ENCODE measurements at regions not wholly inside any gene's neighbourhood (a gene's known extent, or its start where the extent isn't known, plus 50 kb on each side); places are given as distances from the start of the nearest gene placed in this dataset.

DNA sequence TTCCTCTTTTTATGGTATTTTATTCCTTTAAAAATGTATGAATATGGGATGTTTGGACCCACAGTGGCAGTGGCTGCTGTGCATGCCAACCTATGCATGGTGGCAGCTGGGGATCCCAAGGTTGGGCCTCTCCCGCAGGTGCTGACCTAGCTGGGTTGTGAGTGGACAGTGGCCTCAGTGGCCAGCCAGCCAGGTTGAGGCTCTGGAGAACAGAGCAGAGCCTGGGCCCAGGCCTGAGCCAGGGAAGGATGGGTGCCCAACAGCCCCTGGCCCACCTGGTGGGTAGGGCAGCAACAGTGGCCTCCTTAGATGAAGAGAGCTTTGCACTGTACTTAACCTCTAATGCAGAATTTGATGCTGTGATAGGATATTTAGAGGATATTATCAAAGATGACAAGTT lies 624.8 kb downstream of the CHSY3 start:
- Histone ChIP-seq H2AFZ (ENCODE audit: low read depth, low read length, poor library complexity, severe bottlenecking) (no peak overlapping the region), H3K9me2 (ENCODE audit: insufficient read depth) (no peaks in the 10 kb centered on the region), H3K27me3 (ENCODE audit: insufficient read depth, low read length) (no peaks in the 10 kb centered on the region), H4K20me1 (ENCODE audit: insufficient read depth) (no peaks in the 10 kb centered on the region), H3K9ac (ENCODE audit: low read length) (no peak overlapping the region), H3K4me3 (replicated peaks in 1 of 2; ENCODE audit: low read depth in 1 of 2, low read length in 2 of 2) (no peak overlapping the region), H3K4me2 (ENCODE audit: low read length) (no peak overlapping the region), H3K4me1 (ENCODE audit: control insufficient read depth in 1 of 2, insufficient read depth in 2 of 2, low read length in 2 of 2) (peaks cover 0 to 14% of the 10 kb centered on the region in 2 experiments; a peak in 2 of 4 replicates), H3K9me3 (ENCODE audit: control insufficient read depth in 1 of 2, insufficient read depth in 1 of 2, low read depth in 1 of 2, low read length in 2 of 2) (no peaks in the 10 kb centered on the region), H3K27ac (ENCODE audit: low read depth, low read length) (no peak overlapping the region), H3K36me3 (ENCODE audit: control insufficient read depth in 1 of 2, insufficient read depth in 2 of 2, low read length in 2 of 2) (no peaks in the 10 kb centered on the region), H3K79me2 (ENCODE audit: insufficient read depth, low read length) (no peaks in the 10 kb centered on the region)
- ChIA-PET POLR2A (no interaction called here), CTCF (no interaction called here), RAD21 (ENCODE audit: low non-redundant PET in 1 of 2, low total read pairs in 2 of 2, uncharacterized antibody in 2 of 2, unreplicated experiment in 2 of 2) (no interaction called here)
- intact Hi-C loops (cut with micrococcal nuclease), result no loop called here
- BruUV-seq (replicated peaks), result no TSS peak
- no peak for ATAC-seq
- no peak for TF ChIP-seq JUND (IDR thresholded peaks at IDR 0.05)
- no peak for TF ChIP-seq EZH2 (IDR thresholded peaks at IDR 0.05)
- TF ChIP-seq, protein P1, sequence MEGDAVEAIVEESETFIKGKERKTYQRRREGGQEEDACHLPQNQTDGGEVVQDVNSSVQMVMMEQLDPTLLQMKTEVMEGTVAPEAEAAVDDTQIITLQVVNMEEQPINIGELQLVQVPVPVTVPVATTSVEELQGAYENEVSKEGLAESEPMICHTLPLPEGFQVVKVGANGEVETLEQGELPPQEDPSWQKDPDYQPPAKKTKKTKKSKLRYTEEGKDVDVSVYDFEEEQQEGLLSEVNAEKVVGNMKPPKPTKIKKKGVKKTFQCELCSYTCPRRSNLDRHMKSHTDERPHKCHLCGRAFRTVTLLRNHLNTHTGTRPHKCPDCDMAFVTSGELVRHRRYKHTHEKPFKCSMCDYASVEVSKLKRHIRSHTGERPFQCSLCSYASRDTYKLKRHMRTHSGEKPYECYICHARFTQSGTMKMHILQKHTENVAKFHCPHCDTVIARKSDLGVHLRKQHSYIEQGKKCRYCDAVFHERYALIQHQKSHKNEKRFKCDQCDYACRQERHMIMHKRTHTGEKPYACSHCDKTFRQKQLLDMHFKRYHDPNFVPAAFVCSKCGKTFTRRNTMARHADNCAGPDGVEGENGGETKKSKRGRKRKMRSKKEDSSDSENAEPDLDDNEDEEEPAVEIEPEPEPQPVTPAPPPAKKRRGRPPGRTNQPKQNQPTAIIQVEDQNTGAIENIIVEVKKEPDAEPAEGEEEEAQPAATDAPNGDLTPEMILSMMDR (IDR thresholded peaks at IDR 0.05 in 2 of 3, conservative IDR thresholded peaks at IDR 0.05 in 1 of 3; ENCODE audit: borderline replicate concordance in 1 of 3, insufficient read depth in 1 of 3, low read depth in 2 of 3, low read length in 2 of 3), result no peak
- TF ChIP-seq SIN3A (IDR thresholded peaks at IDR 0.05; ENCODE audit: low read depth), result no peak
- TF ChIP-seq FOSL1 (IDR thresholded peaks at IDR 0.05; ENCODE audit: low read depth), result no peak
- TF ChIP-seq POLR2AphosphoS5 (IDR thresholded peaks at IDR 0.05; ENCODE audit: low read depth, low read length), result no peak
- no peak for TF ChIP-seq TCF7L2 (IDR thresholded peaks at IDR 0.05; ENCODE audit: borderline replicate concordance, extremely low read depth, insufficient read depth, insufficient read length)
- no peak for TF ChIP-seq ZNF274 (IDR thresholded peaks at IDR 0.05; ENCODE audit: low read depth, low read length)
- TF ChIP-seq, protein P2, sequence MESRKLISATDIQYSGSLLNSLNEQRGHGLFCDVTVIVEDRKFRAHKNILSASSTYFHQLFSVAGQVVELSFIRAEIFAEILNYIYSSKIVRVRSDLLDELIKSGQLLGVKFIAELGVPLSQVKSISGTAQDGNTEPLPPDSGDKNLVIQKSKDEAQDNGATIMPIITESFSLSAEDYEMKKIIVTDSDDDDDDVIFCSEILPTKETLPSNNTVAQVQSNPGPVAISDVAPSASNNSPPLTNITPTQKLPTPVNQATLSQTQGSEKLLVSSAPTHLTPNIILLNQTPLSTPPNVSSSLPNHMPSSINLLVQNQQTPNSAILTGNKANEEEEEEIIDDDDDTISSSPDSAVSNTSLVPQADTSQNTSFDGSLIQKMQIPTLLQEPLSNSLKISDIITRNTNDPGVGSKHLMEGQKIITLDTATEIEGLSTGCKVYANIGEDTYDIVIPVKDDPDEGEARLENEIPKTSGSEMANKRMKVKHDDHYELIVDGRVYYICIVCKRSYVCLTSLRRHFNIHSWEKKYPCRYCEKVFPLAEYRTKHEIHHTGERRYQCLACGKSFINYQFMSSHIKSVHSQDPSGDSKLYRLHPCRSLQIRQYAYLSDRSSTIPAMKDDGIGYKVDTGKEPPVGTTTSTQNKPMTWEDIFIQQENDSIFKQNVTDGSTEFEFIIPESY (IDR thresholded peaks at IDR 0.05; ENCODE audit: extremely low read depth, insufficient replicate concordance, low read length), result no peak
- TF ChIP-seq, protein P3, sequence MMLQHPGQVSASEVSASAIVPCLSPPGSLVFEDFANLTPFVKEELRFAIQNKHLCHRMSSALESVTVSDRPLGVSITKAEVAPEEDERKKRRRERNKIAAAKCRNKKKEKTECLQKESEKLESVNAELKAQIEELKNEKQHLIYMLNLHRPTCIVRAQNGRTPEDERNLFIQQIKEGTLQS (IDR thresholded peaks at IDR 0.05), result no peak
- no peak for DNase-seq (ENCODE audit: low read depth, low spot score)

Measured in HCT116 (cell line).